ENCODE measurements at regions not wholly inside any gene's neighbourhood (a gene's known extent, or its start where the extent isn't known, plus 50 kb on each side); places are given as distances from the start of the nearest gene placed in this dataset.

- H3K79me2 ChIP-seq (replicated peaks; ENCODE audit: insufficient read depth, low read length), result no peaks in the 10 kb centered on the region
- H2AFZ ChIP-seq (ENCODE audit: low read depth, low read length), result no peak overlapping the region
- no peak overlapping the region for H3K27ac ChIP-seq (ENCODE audit: low read length)
- no peaks in the 10 kb centered on the region for H3K36me3 ChIP-seq (ENCODE audit: insufficient read depth, low read length)
- no peak overlapping the region for H3K4me2 ChIP-seq (ENCODE audit: low read length)
- TF ChIP-seq REST (IDR thresholded peaks at IDR 0.05; ENCODE audit: borderline replicate concordance), result no peak
- TF ChIP-seq EZH2 (IDR thresholded peaks at IDR 0.05; ENCODE audit: borderline replicate concordance, insufficient read depth, low read length, poor library complexity, severe bottlenecking), result no peak
- no peak for TF ChIP-seq CTCF (IDR thresholded peaks at IDR 0.05; ENCODE audit: poor library complexity, severe bottlenecking)
- H3K27me3 ChIP-seq (ENCODE audit: insufficient read depth, low read depth, low read length), result no peaks in the 10 kb centered on the region
- H3K9me2 ChIP-seq (ENCODE audit: insufficient read depth, low read length), result no peaks in the 10 kb centered on the region
- H3K4me3 ChIP-seq (ENCODE audit: low read length), result no peak overlapping the region
- H4K20me1 ChIP-seq (ENCODE audit: insufficient read depth), result no peaks in the 10 kb centered on the region
- no peaks in the 10 kb centered on the region for H3K9me3 ChIP-seq (ENCODE audit: low read length)
- H3K9ac ChIP-seq (ENCODE audit: low read length), result no peak overlapping the region
- H3F3A ChIP-seq (ENCODE audit: insufficient read depth, low read length, poor library complexity, severe bottlenecking), result no peaks in the 10 kb centered on the region
These were observed 162.3 kb downstream of the INHBA start for GRCh38 chr7:41540601-41541000.

- H3K9me3 ChIP-seq (ENCODE audit: low read length), result no peaks in the 10 kb centered on the region
- H3K27ac ChIP-seq (ENCODE audit: low read length), result no peak overlapping the region
- no peaks in the 10 kb centered on the region for H3F3A ChIP-seq (ENCODE audit: insufficient read depth, low read length, poor library complexity, severe bottlenecking)
- H3K79me2 ChIP-seq (replicated peaks; ENCODE audit: insufficient read depth, low read length), result no peaks in the 10 kb centered on the region
- H2AFZ ChIP-seq (ENCODE audit: low read depth, low read length), result no peak overlapping the region
- H4K20me1 ChIP-seq (ENCODE audit: insufficient read depth), result no peaks in the 10 kb centered on the region
- no peaks in the 10 kb centered on the region for H3K9me2 ChIP-seq (ENCODE audit: insufficient read depth, low read length)
- H3K4me2 ChIP-seq (ENCODE audit: low read length), result no peak overlapping the region
- H3K36me3 ChIP-seq (ENCODE audit: insufficient read depth, low read length), result no peaks in the 10 kb centered on the region
- no peak overlapping the region for H3K4me3 ChIP-seq (ENCODE audit: low read length)
- H3K27me3 ChIP-seq (ENCODE audit: insufficient read depth, low read depth, low read length), result no peaks in the 10 kb centered on the region
- TF ChIP-seq EP300 (conservative IDR thresholded peaks at IDR 0.05; ENCODE audit: poor library complexity, severe bottlenecking) (no peak), SMC3 (conservative IDR thresholded peaks at IDR 0.05; ENCODE audit: poor library complexity) (no peak), EZH2 (IDR thresholded peaks at IDR 0.05; ENCODE audit: borderline replicate concordance, insufficient read depth, low read length, poor library complexity, severe bottlenecking) (no peak), CTCF (IDR thresholded peaks at IDR 0.05; ENCODE audit: poor library complexity, severe bottlenecking) (no peak), MXI1 (conservative IDR thresholded peaks at IDR 0.05; ENCODE audit: poor library complexity, severe bottlenecking) (no peak), TAF1 (IDR thresholded peaks at IDR 0.05; ENCODE audit: low read depth) (no peak), REST (IDR thresholded peaks at IDR 0.05; ENCODE audit: borderline replicate concordance) (no peak), RAD21 (conservative IDR thresholded peaks at IDR 0.05) (no peak), POLR2AphosphoS5 (IDR thresholded peaks at IDR 0.05) (no peak)
- H3K9ac ChIP-seq (ENCODE audit: low read length), result no peak overlapping the region
These were observed 163.8 kb downstream of the INHBA start for GRCh38 chr7:41538810-41539724.

Measured in neural cell (in vitro differentiated cells).